WTC11 (cell line): ENCODE measurements at regions not wholly inside any gene's neighbourhood (a gene's known extent, or its start where the extent isn't known, plus 50 kb on each side); places are given as distances from the start of the nearest gene placed in this dataset.

Experiments used
- ATAC-seq: fragments of 200-7000 bp; cut with Tn5 transposase; 2 replicates; pipeline ENCODE4 v1.10.0; 2021; ENCODE audit warnings: mild to moderate bottlenecking, moderate library complexity
- CTCF ChIA-PET: fragments of 300-600 bp; sonication (Branson Sonifier 250); formaldehyde crosslinking; loops from one replicate; lab custom pipeline; 2021; ENCODE audit warnings: antibody characterized with exemption; lab: Charles Lee
- POLR2A ChIA-PET: fragments of 350-600 bp; sonication (Branson Sonifier 250); formaldehyde crosslinking; loops from one replicate; lab custom pipeline; 2021; ENCODE audit warnings: antibody characterized with exemption; lab: Charles Lee
- DNase-seq: peaks from one replicate; pipeline ENCODE4 v3.0.0; 2021; ENCODE audit warnings: low spot score
- H3K27ac Mint-ChIP-seq: 2 replicates; pipeline ENCODE4 v1.8.0; 2021; ENCODE audit warnings: mixed read lengths
- H3K27me3 Mint-ChIP-seq: 2 replicates; pipeline ENCODE4 v1.8.0; 2021; ENCODE audit warnings: low read depth, mild to moderate bottlenecking, moderate library complexity, mixed read lengths
- H3K36me3 Mint-ChIP-seq: 2 replicates; pipeline ENCODE4 v1.8.0; 2021; ENCODE audit warnings: mixed read lengths
- H3K4me1 Mint-ChIP-seq: 2 replicates; pipeline ENCODE4 v1.8.0; 2022; ENCODE audit warnings: mixed read lengths
- H3K4me3 Mint-ChIP-seq: 2 replicates; pipeline ENCODE4 v1.8.0; 2021; ENCODE audit warnings: mild to moderate bottlenecking, moderate library complexity, mixed read lengths
- H3K9me3 Mint-ChIP-seq: 2 replicates; pipeline ENCODE4 v1.8.0; 2021; ENCODE audit warnings: mixed read lengths
- ARID4B ChIP-seq: sonication (generic); formaldehyde crosslinking; IDR thresholded peaks from 2 replicates; pipeline ENCODE4 v1.8.0; 2023; ENCODE audit warnings: missing genetic modification reagents, mild to moderate bottlenecking, borderline replicate concordance
- E2F5 ChIP-seq: sonication (generic); formaldehyde crosslinking; IDR thresholded peaks from 2 replicates; pipeline ENCODE4 v1.8.1; 2022; ENCODE audit warnings: mild to moderate bottlenecking, moderate library complexity, missing genetic modification reagents
- FOXP1 ChIP-seq: sonication (generic); formaldehyde crosslinking; IDR thresholded peaks from 2 replicates; pipeline ENCODE4 v1.8.0; 2022; ENCODE audit warnings: missing genetic modification reagents, mild to moderate bottlenecking, moderate library complexity, borderline replicate concordance
- FOXP4 ChIP-seq: sonication (generic); formaldehyde crosslinking; IDR thresholded peaks from 2 replicates; pipeline ENCODE4 v1.8.0; 2022; ENCODE audit warnings: mild to moderate bottlenecking, missing genetic modification reagents
- HMGA2 ChIP-seq: fragments of 250-450 bp; sonication (Bioruptor Pico); IDR thresholded peaks from 2 replicates; pipeline ENCODE4 v1.4.0; 2021; ENCODE audit warnings: mild to moderate bottlenecking, moderate library complexity
- NR1H2 ChIP-seq: sonication (generic); formaldehyde crosslinking; IDR thresholded peaks from 2 replicates; pipeline ENCODE4 v1.9.0; 2021; ENCODE audit warnings: mild to moderate bottlenecking, moderate library complexity, missing genetic modification reagents
- SMAD4 ChIP-seq: sonication (generic); formaldehyde crosslinking; IDR thresholded peaks from 2 replicates; pipeline ENCODE4 v1.8.0; 2022; ENCODE audit warnings: mild to moderate bottlenecking, missing genetic modification reagents
- SOX15 ChIP-seq: fragments of 250-450 bp; sonication (Bioruptor Pico); IDR thresholded peaks from 2 replicates; pipeline ENCODE4 v1.9.0; 2021; ENCODE audit warnings: mild to moderate bottlenecking
- SP1 ChIP-seq: sonication (generic); formaldehyde crosslinking; conservative IDR thresholded peaks from 2 replicates; pipeline ENCODE4 v1.8.1; 2022; ENCODE audit warnings: missing genetic modification reagents
- ZNF138 ChIP-seq: sonication (generic); formaldehyde crosslinking; conservative IDR thresholded peaks from 2 replicates; pipeline ENCODE4 v1.8.1; 2022; ENCODE audit warnings: mild to moderate bottlenecking, moderate library complexity, missing genetic modification reagents
- ZNF263 ChIP-seq: sonication (generic); formaldehyde crosslinking; IDR thresholded peaks from 2 replicates; pipeline ENCODE4 v1.8.1; 2022; ENCODE audit warnings: low read depth, mild to moderate bottlenecking, moderate library complexity, missing genetic modification reagents
- ZNF532 ChIP-seq: fragments of 250-450 bp; sonication (Bioruptor Pico); IDR thresholded peaks from 2 replicates; pipeline ENCODE4 v1.9.0; 2021; ENCODE audit warnings: mild to moderate bottlenecking, borderline replicate concordance
- ZNF671 ChIP-seq: fragments of 250-450 bp; sonication (Bioruptor Pico); IDR thresholded peaks from 2 replicates; pipeline ENCODE4 v1.8.0; 2021; ENCODE audit warnings: mild to moderate bottlenecking
- TF ChIP-seq, protein P1 (sequence below): fragments of 250-450 bp; sonication (Bioruptor Pico); IDR thresholded peaks from 2 replicates; pipeline ENCODE4 v1.9.0; 2021; ENCODE audit warnings: mild to moderate bottlenecking
- TF ChIP-seq, protein P2 (sequence below): fragments of 250-450 bp; sonication (Bioruptor Pico); IDR thresholded peaks from 2 replicates; pipeline ENCODE4 v1.9.0; 2021; ENCODE audit warnings: mild to moderate bottlenecking

DNA sequence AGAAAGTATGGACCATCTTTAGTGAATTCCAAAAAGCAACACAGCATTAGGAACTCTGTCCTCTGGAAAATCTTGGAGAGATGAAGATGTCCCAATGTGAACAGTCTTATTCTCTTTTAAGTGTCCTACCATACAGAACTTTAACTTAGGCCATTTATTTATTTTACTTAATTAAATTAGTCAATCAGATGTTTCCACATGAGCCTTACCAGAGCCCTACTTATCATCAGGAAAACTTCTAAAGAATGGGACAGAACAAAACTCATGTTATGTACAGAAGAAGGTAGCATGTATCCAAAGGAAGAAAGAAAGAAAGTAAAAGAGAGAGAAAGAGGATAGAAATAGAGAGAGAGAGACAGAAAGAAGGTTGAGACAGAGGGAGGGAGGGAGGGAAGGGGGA is 276.4 kb downstream of the ETV1 start (continued):
- TF ChIP-seq ZNF532 = no peak
- no peak for TF ChIP-seq NR1H2 (CRISPR knock-in tag)
- TF ChIP-seq SP1 = no peak
- TF ChIP-seq ZNF263 (CRISPR knock-in tag) = no peak
- TF ChIP-seq ARID4B (CRISPR knock-in tag) = no peak
- no peak for TF ChIP-seq E2F5
- no peak for TF ChIP-seq SOX15
- TF ChIP-seq ZNF671 (CRISPR knock-in tag) = no peak
- no peak for TF ChIP-seq SMAD4

DNA sequence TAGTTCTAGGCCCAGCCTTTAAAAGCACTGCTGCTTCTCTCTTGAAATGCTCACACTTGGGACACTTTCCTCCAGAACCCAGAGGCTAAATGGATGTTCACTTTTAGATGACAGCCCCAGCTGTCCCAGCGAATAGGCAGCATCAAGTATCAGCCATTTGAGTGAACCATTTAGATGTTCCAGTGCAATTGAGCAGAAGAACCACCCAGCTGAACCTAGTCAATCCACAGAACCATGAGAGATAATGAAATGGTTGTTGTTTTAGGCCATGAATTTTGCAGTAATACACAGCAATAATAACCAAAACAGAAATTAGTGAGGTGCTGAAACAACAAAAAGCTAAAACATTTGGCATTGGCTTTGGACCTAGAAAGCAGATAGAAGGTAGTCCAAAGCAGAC is 273.9 kb downstream of the ETV1 start:
- Mint-ChIP-seq H3K36me3 (peaks cover 27% of the 10 kb centered on the region), H3K27ac (no peak overlapping the region), H3K4me1 (peaks cover 13% of the 10 kb centered on the region), H3K9me3 (peaks cover 28% of the 10 kb centered on the region), H3K4me3 (no peak overlapping the region), H3K27me3 (no peaks in the 10 kb centered on the region)
- ChIA-PET CTCF (no interaction called here), POLR2A (no interaction called here)
- no peak for DNase-seq
- no peak for ATAC-seq
- TF ChIP-seq HMGA2 (no peak), FOXP1 (CRISPR knock-in tag) (no peak), ARID4B (CRISPR knock-in tag) (no peak), FOXP4 (CRISPR knock-in tag) (no peak), ZNF138 (CRISPR knock-in tag) (no peak)
- TF ChIP-seq, protein P1, sequence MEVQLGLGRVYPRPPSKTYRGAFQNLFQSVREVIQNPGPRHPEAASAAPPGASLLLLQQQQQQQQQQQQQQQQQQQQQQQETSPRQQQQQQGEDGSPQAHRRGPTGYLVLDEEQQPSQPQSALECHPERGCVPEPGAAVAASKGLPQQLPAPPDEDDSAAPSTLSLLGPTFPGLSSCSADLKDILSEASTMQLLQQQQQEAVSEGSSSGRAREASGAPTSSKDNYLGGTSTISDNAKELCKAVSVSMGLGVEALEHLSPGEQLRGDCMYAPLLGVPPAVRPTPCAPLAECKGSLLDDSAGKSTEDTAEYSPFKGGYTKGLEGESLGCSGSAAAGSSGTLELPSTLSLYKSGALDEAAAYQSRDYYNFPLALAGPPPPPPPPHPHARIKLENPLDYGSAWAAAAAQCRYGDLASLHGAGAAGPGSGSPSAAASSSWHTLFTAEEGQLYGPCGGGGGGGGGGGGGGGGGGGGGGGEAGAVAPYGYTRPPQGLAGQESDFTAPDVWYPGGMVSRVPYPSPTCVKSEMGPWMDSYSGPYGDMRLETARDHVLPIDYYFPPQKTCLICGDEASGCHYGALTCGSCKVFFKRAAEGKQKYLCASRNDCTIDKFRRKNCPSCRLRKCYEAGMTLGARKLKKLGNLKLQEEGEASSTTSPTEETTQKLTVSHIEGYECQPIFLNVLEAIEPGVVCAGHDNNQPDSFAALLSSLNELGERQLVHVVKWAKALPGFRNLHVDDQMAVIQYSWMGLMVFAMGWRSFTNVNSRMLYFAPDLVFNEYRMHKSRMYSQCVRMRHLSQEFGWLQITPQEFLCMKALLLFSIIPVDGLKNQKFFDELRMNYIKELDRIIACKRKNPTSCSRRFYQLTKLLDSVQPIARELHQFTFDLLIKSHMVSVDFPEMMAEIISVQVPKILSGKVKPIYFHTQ (CRISPR knock-in tag) = no peak
- TF ChIP-seq, protein P2, sequence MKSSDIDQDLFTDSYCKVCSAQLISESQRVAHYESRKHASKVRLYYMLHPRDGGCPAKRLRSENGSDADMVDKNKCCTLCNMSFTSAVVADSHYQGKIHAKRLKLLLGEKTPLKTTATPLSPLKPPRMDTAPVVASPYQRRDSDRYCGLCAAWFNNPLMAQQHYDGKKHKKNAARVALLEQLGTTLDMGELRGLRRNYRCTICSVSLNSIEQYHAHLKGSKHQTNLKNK (CRISPR knock-in tag) = no peak
